ENCODE measurements at regions not wholly inside any gene's neighbourhood (a gene's known extent, or its start where the extent isn't known, plus 50 kb on each side); places are given as distances from the start of the nearest gene placed in this dataset.

DNA sequence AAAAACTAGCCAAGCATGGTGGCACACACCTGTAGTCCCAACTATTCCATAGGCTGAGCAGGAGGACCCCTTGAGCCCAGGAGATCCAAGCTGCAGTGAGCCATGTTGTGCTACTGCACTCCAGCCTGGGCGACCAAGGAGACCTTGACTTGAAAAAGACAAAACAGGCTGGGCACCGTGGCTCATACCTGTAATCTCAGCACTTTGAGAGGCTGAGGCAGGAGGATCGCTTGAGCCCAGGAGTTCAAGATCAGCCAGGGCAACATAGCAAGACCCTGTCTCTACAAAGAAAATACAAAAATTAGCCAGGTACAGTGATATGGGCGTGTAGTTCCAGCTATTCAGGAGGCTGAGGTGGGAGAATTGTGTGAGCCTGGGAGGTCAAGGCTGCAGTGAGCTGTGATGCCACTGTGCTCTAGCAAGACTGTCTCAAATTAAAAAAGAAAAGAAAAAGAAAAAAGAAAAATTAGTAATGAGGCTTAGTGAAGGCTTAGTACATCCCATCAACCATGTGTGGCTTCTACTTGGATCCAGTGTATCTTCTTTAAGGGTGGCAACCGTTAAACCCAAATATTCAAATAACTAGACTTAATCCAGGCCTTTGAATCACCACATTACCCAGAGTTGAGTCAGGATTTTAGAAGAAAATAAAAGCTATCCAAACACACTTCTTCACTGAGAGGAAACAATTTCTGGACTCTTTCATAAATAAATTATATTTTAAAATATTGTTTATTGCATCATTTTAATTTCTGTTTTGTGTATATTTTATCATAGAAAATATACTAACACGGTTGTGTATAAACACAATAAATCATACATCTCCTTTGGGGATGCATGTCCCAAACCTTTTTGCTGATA, 74.3 kb upstream of the RAB4A start:
- DNase-seq, result no peak

DNA sequence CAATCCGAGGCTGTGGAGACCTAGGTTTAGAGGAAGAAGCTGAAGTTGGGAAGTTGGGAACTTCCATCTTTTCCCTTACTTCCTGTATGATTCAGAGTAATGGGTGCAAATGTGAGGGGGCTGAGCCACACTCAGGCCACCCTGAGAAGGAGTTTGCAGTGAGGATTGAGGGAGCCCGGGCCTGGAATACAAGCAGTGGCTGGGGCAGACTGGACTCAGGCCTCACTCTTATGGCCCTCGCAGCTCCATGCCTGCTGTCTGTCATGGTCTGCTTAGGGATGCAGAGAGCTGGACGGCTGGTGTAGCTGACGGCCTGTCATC, 73.7 kb upstream of the RAB4A start:
- no peak for DNase-seq

GRCh38 chr1:229199261-229200243, 71.4 kb upstream of the RAB4A start:
- DNase-seq, result no peak

DNA sequence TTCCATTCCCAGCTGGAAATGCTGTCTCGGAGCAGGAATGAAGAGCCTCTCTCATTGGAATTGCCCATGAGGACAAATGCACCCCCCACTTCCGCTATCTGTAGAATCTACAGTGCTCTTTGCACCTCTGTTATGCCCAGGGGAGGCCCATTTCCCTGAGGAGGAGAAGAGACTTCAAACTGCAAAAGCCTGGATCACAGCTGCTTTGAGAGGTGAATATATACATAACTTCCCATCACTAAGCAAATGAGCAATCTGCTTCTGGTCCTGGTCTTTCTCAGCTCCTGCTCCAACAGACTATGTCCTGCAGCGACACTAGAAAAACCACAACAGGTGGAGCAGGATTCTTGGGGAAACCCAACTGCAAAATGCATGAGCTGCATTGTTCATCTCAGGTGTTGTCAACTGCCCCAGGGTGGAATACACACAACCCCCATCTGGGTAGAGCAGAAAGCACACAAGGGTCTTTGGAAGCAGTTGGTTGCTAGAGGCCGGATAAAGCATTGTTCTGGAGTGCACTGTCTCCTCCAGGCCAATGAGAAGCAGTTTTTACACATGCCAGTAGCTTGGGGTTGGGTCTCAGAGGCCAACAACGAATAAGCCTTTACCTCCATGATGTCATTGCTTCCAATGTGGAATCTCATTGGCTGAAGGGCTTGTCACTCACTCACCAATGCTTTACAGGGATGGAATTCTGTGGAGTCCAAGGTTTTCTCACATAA, 67.7 kb upstream of the RAB4A start:
- no peak for DNase-seq

DNA sequence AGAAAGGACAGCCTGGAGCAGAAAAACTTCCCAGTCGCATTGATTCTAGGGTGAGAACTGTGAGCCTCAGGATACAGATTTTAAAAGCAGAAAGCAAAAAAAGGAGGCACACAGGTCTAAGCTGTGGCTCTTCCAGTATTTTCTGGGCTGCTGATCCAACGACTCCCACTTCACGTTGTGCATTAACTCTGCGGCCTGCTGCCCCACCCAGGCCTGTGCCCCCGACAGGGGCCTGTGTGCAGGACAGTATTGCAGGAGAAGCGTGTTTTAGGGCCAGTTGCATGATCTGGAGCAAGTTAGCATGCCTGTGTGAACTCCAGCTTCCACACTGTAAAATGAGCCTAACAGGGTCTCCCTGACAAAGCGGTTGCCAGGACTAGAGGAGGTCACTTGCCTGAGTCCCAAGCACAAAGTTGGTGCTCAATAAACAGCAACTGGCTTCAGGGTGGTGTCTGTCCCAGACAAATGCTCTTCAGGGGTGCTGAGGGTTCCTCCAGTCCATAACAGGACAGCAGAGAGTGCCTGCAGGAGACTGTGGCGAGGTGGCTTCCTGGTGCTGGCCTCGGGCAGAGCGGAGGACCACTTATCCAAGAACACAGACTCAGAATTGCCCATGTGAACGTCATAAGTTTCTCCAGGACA, 66.8 kb upstream of the RAB4A start:
- no peak for DNase-seq

- DNase-seq, result no peak
Measured at GRCh38 chr1:229204921-229205777, 65.8 kb upstream of the RAB4A start.

DNA sequence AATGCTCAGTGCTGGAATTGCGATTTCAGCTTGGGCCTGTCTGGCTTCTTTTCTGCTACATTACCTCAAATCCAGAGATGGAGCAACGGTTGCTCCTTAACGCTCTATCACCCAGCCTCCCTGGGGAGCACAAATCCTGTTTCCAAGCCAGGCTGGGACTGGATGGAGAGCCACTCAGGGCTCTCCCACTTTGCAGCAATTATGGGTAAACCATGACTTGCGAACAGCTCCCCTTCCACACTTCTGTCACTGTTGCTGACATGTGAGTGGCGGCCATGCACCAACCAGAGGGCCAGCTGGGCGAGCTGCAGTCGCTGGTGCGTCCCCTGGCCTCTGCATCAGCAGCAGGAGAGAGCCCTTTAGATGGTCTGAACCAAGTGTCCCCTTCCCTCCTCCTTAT, 65.1 kb upstream of the RAB4A start:
- DNase-seq, result no peak

DNA sequence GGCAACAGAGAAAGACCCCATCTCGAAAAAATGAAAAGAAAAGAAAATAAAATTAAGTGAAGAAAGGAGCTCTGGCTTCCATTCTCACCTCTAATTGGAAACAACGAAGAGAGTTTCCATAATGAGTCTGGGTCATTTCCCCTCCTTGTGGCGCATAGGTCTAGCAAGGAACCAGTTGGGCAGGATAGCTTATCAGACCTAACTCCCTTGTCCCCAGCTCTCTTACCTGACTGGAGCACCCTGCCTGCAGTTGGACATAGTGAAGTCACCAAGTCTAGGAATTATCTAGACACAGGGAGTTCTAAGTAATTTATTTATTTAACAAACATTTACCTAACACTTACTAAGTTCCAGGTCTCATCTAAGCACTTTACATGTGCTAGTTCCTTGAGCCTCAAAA, 63.0 kb upstream of the RAB4A start:
- DNase-seq, result no peak

DNA sequence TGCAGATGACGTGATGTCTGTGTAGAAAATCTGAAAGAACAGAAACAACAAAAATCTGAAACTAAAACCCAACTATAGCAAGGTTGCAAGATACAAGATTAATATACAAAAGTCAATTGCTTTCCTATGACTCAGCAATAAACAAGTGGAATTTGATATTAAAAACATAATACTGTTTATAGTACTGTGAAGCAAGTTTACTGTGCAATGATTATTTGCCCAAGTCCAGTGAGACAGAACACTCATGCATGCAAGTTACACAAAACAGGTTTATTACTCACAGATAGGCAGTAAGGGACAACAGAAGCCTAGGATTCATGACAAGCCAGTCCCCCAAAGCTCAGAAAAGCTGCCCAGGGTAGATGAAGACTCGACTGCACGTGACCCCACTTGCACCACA, 62.4 kb upstream of the RAB4A start:
- DNase-seq, result no peak

GRCh38 chr1:229209386-229209785, 61.5 kb upstream of the RAB4A start:
- DNase-seq, result no peak

- DNase-seq, result no peak
Measured at GRCh38 chr1:229209816-229210215, 61.1 kb upstream of the RAB4A start.

GRCh38 chr1:229210844-229211243, 60.1 kb upstream of the RAB4A start:
- DNase-seq, result no peak

DNA sequence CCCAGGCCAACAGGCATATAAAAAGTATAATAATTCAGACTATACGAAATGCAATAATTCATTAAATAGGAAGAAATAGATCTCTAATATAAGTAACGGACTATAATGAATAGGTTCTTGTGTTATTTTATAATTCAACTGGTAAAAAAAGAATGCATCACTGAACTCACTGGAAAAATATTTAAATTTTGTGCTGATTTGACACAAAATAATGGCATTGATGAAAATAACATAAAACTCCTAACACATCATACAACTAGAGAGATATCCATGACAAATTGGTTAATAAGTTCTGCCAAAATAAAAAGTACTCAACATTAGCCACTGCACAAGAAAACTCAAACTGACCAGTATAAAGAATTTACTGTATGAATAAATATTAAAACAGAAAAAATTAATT, 57.1 kb upstream of the RAB4A start:
- DNase-seq, result no peak

DNA sequence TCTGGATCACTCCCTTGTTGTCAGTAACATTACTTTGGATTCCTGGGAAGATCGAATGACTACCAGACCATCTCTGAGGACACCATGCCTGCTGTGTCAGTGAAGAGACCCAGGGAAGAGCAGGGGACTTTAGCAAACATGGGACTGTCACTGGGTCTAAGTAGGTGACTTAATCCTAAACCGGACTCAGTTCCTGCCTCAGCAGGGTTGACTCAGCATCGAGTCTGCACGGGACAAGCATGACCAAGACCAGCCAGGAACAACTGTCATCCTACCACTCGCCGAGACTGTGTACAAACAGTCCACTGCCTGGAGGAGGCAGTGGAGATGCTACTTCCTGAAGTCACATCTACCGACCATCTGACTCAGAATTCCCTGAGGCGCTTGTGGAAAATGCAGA, 53.2 kb upstream of the RAB4A start:
- no peak for DNase-seq

DNA sequence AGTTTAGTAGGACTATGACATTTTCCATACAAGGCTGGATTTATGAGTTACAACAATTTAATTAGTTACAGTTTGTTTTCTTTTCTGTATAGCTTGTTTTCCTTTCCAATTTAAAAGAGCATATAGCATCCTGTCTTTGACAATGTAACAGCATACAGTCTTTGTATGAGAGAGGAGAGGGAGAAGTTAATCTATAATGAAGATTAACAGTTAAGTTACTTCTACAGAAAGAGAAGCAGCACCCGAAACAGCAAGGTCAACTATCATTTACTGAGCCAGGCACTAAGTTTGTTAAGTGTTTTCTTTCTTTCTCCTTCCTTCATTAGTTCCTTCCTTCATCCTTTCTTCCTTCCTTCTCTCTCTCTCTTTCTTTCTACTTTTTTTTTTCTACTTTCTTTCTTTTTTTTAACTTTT, 52.3 kb upstream of the RAB4A start:
- DNase-seq, result no peak

- DNase-seq, result no peak
Measured at GRCh38 chr1:229220163-229220846, 50.6 kb upstream of the RAB4A start.

GRCh38 chr1:229221106-229222019, 49.5 kb upstream of the RAB4A start:
- DNase-seq, result no peak
